H1 (cell line): ENCODE measurements at regions not wholly inside any gene's neighbourhood (a gene's known extent, or its start where the extent isn't known, plus 50 kb on each side); places are given as distances from the start of the nearest gene placed in this dataset.
"Not testable (repeated sequence)": the region's sequence is repeated elsewhere in the genome, so short reads cannot be mapped to it uniquely, and the experiment has no call there.

Experiments used
- CTCF ChIA-PET: fragments of 300-600 bp; sonication (Branson Sonifier 250); formaldehyde crosslinking; loops from one replicate; lab custom pipeline; 2021; ENCODE audit not compliant: partially characterized antibody; lab: Charles Lee
- POLR2A ChIA-PET: fragments of 300-600 bp; sonication (Branson Sonifier 250); formaldehyde crosslinking; loops from one replicate; lab custom pipeline; 2021; ENCODE audit warnings: inconsistent platforms; ENCODE audit not compliant: partially characterized antibody; lab: Charles Lee
- DNase-seq, 2 experiments: peaks; one replicate each; pipeline versions ENCODE4 v3.0.0 to v3.0.0-alpha.2; 2010 to 2022; ENCODE audit warnings: low spot score in 2 of 2, low read depth in 1 of 2, mixed read lengths in 1 of 2
- FAIRE-seq: peaks from 2 replicates; lab custom pipeline; 2011; peaks lifted over from hg19 to GRCh38; lab: Jason Lieb, UNC
- H2AFZ ChIP-seq: 2 replicates; pipeline ENCODE4 v1.8.1; 2012; ENCODE audit warnings: low read length, inconsistent platforms
- H2AK5ac ChIP-seq: 2 replicates; pipeline ENCODE4 v1.6.1; 2013; ENCODE audit warnings: low read depth, low read length
- H2BK120ac ChIP-seq: replicated peaks from 2 replicates; pipeline ENCODE3; 2013; ENCODE audit warnings: low read depth, low read length, inconsistent platforms
- H2BK12ac ChIP-seq: 2 replicates; pipeline ENCODE4 v1.6.1; 2013; ENCODE audit warnings: low read depth, low read length
- H2BK15ac ChIP-seq: 2 replicates; pipeline ENCODE4 v1.6.1; 2013; ENCODE audit warnings: low read length
- H2BK20ac ChIP-seq: 2 replicates; pipeline ENCODE4 v1.6.1; 2013; ENCODE audit warnings: low read length
- H2BK5ac ChIP-seq: 2 replicates; pipeline ENCODE4 v1.6.1; 2013; ENCODE audit warnings: low read depth, low read length
- H3K14ac ChIP-seq: 2 replicates; pipeline ENCODE4 v1.6.1; 2013; ENCODE audit warnings: inconsistent platforms; ENCODE audit not compliant: insufficient read length
- H3K18ac ChIP-seq: 2 replicates; pipeline ENCODE4 v1.6.1; 2013; ENCODE audit warnings: low read length; ENCODE audit errors: extremely low read depth
- H3K23ac ChIP-seq: 2 replicates; pipeline ENCODE4 v1.6.1; 2013; ENCODE audit warnings: inconsistent platforms; ENCODE audit not compliant: insufficient read length
- H3K23me2 ChIP-seq: 2 replicates; pipeline ENCODE4 v1.6.1; 2013; ENCODE audit warnings: low read depth, low read length
- H3K27ac ChIP-seq: 2 replicates; pipeline ENCODE4 v1.6.1; 2011; ENCODE audit warnings: low read depth, low read length, inconsistent platforms
- H3K27me3 ChIP-seq, 4 experiments: replicated peaks in 1 of 4; 1 replicate in 1 of 4; 2 replicates in 3 of 4; pipeline versions ENCODE4 v1.6.1 to v1.8.1; 2011 to 2013; ENCODE audit warnings: low read length in 3 of 4, mild to moderate bottlenecking in 3 of 4, inconsistent platforms in 2 of 4, mixed read lengths in 2 of 4, moderate library complexity in 1 of 4; ENCODE audit not compliant: control insufficient read depth in 3 of 4, insufficient read depth in 3 of 4; ENCODE audit errors: extremely low read depth in 1 of 4
- H3K36me3 ChIP-seq, 4 experiments: 2 replicates each; pipeline versions ENCODE4 v1.6.1 to v1.8.1; 2011 to 2013; ENCODE audit warnings: mild to moderate bottlenecking in 4 of 4, low read length in 3 of 4, moderate library complexity in 2 of 4, control low read depth in 1 of 4, inconsistent platforms in 1 of 4; ENCODE audit not compliant: insufficient read depth in 4 of 4, control insufficient read depth in 2 of 4
- H3K4ac ChIP-seq: replicated peaks from 2 replicates; pipeline ENCODE3; 2013; ENCODE audit warnings: low read length, low read depth, mixed read lengths, inconsistent platforms; ENCODE audit not compliant: insufficient read length
- H3K4me1 ChIP-seq, 4 experiments: replicated peaks in 1 of 4; 1 replicate in 1 of 4; 2 replicates in 3 of 4; pipeline versions ENCODE4 v1.6.1 to v1.8.1; 2011 to 2013; ENCODE audit warnings: low read length in 3 of 4, inconsistent platforms in 2 of 4, mixed read lengths in 1 of 4; ENCODE audit not compliant: insufficient read depth in 4 of 4, control insufficient read depth in 3 of 4
- H3K4me2 ChIP-seq, 2 experiments: 2 replicates each; pipeline versions ENCODE4 v1.6.1 to v1.8.1; 2011 to 2013; ENCODE audit warnings: low read depth in 2 of 2, low read length in 2 of 2, control low read depth in 1 of 2, inconsistent platforms in 1 of 2, mild to moderate bottlenecking in 1 of 2; ENCODE audit not compliant: insufficient read depth in 1 of 2
- H3K4me3 ChIP-seq, 4 experiments: fragments of 200-600, 300-600 bp in 1 of 4; sonication (generic), shearing (Covaris generic), sonication (Bioruptor Twin) in 1 of 4; 2 replicates each; pipeline versions ENCODE4 v1.5.1 to v1.8.1; 2011 to 2016; ENCODE audit warnings: low read length in 4 of 4, low read depth in 3 of 4, control low read depth in 2 of 4, inconsistent platforms in 2 of 4, mild to moderate bottlenecking in 2 of 4, mixed read lengths in 1 of 4, moderate library complexity in 1 of 4; ENCODE audit not compliant: insufficient read depth in 2 of 4; ENCODE audit errors: extremely low read depth in 1 of 4
- H3K56ac ChIP-seq: replicated peaks from 2 replicates; pipeline ENCODE3; 2013; ENCODE audit warnings: low read depth, mild to moderate bottlenecking, mixed read lengths, low read length, inconsistent platforms; ENCODE audit not compliant: insufficient read length
- H3K79me1 ChIP-seq: 2 replicates; pipeline ENCODE4 v1.6.1; 2013; ENCODE audit warnings: low read depth, low read length, control low read depth
- H3K79me2 ChIP-seq, 2 experiments: 2 replicates each; pipeline versions ENCODE4 v1.6.1 to v1.8.1; 2012 to 2013; ENCODE audit warnings: low read length in 2 of 2, mild to moderate bottlenecking in 2 of 2, inconsistent platforms in 1 of 2; ENCODE audit not compliant: insufficient read depth in 2 of 2, control insufficient read depth in 1 of 2
- H3K9ac ChIP-seq, 4 experiments: replicated peaks in 1 of 4; 1 replicate in 1 of 4; 2 replicates in 3 of 4; pipeline versions ENCODE4 v1.6.1 to v1.8.1; 2011 to 2013; ENCODE audit warnings: low read depth in 3 of 4, low read length in 3 of 4, control low read depth in 2 of 4, mild to moderate bottlenecking in 2 of 4, moderate library complexity in 2 of 4, inconsistent platforms in 1 of 4; ENCODE audit errors: extremely low read depth in 1 of 4
- H3K9me3 ChIP-seq, 2 experiments: 2 replicates each; pipeline versions ENCODE4 v1.6.1 to v1.8.1; 2012 to 2013; ENCODE audit warnings: mild to moderate bottlenecking in 2 of 2, moderate library complexity in 2 of 2, control low read depth in 1 of 2, inconsistent platforms in 1 of 2, low read depth in 1 of 2, low read length in 1 of 2, mixed read lengths in 1 of 2; ENCODE audit not compliant: insufficient read depth in 2 of 2
- H4K20me1 ChIP-seq, 2 experiments: replicated peaks in 1 of 2; 2 replicates each; pipeline versions ENCODE3 to v1.8.1; 2011 to 2013; ENCODE audit warnings: inconsistent platforms in 2 of 2, low read length in 2 of 2, mild to moderate bottlenecking in 1 of 2; ENCODE audit not compliant: insufficient read depth in 2 of 2, control insufficient read depth in 1 of 2
- H4K5ac ChIP-seq: 2 replicates; pipeline ENCODE4 v1.6.1; 2013; ENCODE audit warnings: low read length, low read depth, mixed read lengths, inconsistent platforms; ENCODE audit not compliant: insufficient read length
- H4K8ac ChIP-seq: 2 replicates; pipeline ENCODE4 v1.8.0; 2013; ENCODE audit warnings: mild to moderate bottlenecking, moderate library complexity, low read length, inconsistent platforms; ENCODE audit not compliant: insufficient read depth; ENCODE audit errors: extremely low read depth
- H4K91ac ChIP-seq: replicated peaks from 2 replicates; pipeline ENCODE3; 2013; ENCODE audit warnings: low read length, mixed read lengths, inconsistent platforms; ENCODE audit not compliant: insufficient read length
- WGBS, 2 experiments: shearing (Covaris generic) in 1 of 2; methylation state at CpG; one replicate each; pipeline versions ENCODE4 v1.1.6 to v1.1.7; 2013 to 2015; ENCODE audit warnings: low lambda C conversion rate in 2 of 2, mixed read lengths in 2 of 2, inconsistent platforms in 1 of 2, low coverage in 1 of 2, missing lambda C conversion rate in 1 of 2; ENCODE audit not compliant: insufficient replicate concordance in 2 of 2, insufficient coverage in 1 of 2, insufficient read length in 1 of 2; ENCODE audit errors: extremely low coverage in 1 of 2, missing lambda C conversion rate in 1 of 2; 5-methylcytosine and 5-hydroxymethylcytosine counted together

DNA sequence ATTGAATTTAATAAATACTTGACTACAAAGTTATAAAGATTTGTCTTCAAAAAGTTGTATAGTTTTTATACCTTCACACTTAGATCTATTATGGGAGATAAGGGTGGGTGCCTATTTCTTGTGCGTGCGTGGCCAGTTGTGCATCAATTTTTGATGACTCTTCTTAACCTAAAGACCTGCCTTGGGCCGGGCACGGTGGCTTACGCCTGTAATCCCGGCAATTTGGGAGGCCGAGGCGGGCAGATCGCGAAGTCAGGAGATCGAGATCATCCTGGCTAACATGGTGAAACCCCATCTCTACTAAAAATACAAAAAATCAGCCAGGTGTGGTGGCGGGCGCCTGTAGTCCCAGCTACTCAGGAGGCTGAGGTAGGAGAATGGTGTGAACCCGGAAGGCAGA is 830.1 kb downstream of the BRD1 start:
- H2BK5ac ChIP-seq, H3K4me2 ChIP-seq, H3K56ac ChIP-seq, FAIRE-seq, H3K23ac ChIP-seq, H2BK12ac ChIP-seq, H3K4me1 ChIP-seq, H3K27me3 ChIP-seq, H4K8ac ChIP-seq, H4K5ac ChIP-seq, H4K20me1 ChIP-seq, H2BK20ac ChIP-seq, H3K27ac ChIP-seq, H3K36me3 ChIP-seq, CTCF ChIA-PET, H3K4ac ChIP-seq, H3K23me2 ChIP-seq, H3K79me2 ChIP-seq, POLR2A ChIA-PET, H2AFZ ChIP-seq, H3K4me3 ChIP-seq, H2BK120ac ChIP-seq, H3K18ac ChIP-seq, H4K91ac ChIP-seq, H3K14ac ChIP-seq, H2BK15ac ChIP-seq, H3K79me1 ChIP-seq, H2AK5ac ChIP-seq, DNase-seq, H3K9ac ChIP-seq: not testable (repeated sequence)
- whole genome bisulfite sequencing, 2 experiments: 93% methylated on average over 12 of the region's 14 CpGs; no CpG with 5 or more reads in 1 of the 2 experiments
- peaks cover 4 to 11% of the 10 kb centered on the region in 2 experiments; a peak in 3 of 4 replicates for H3K9me3 ChIP-seq
